ENCODE measurements at regions not wholly inside any gene's neighbourhood (a gene's known extent, or its start where the extent isn't known, plus 50 kb on each side); places are given as distances from the start of the nearest gene placed in this dataset.

DNA sequence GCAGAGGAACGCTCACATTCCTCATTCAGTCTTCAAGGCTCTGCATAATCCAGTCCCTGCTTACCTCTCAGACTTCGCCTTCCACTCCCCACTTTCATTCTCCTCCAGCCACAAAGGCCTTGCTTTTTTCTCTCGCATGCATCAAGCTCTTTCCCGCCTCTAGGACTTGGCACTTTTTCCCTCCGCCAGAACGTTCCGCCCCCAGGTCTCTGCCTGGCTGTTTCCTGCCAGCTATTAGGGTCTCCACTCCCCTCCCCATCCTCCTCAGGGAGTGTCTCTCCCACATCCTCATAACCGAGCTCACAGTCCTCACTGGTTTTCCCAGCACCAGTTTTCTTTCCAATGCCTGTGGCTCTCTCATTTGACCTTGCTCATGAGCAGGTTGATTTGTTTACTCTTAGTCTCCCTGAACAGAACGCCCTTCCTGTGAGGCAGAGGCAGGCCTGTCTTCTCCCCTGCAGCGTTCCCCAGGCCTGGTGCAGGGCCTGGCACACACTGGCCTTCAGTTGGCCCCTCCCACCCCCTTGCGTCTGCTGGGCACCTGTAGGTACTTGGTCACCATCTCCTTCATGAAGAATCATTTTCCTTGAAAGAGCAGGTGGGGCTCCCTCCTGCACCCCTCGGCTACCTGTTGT is 75.2 kb downstream of the RTL6 start:
- TF ChIP-seq, protein P1, sequence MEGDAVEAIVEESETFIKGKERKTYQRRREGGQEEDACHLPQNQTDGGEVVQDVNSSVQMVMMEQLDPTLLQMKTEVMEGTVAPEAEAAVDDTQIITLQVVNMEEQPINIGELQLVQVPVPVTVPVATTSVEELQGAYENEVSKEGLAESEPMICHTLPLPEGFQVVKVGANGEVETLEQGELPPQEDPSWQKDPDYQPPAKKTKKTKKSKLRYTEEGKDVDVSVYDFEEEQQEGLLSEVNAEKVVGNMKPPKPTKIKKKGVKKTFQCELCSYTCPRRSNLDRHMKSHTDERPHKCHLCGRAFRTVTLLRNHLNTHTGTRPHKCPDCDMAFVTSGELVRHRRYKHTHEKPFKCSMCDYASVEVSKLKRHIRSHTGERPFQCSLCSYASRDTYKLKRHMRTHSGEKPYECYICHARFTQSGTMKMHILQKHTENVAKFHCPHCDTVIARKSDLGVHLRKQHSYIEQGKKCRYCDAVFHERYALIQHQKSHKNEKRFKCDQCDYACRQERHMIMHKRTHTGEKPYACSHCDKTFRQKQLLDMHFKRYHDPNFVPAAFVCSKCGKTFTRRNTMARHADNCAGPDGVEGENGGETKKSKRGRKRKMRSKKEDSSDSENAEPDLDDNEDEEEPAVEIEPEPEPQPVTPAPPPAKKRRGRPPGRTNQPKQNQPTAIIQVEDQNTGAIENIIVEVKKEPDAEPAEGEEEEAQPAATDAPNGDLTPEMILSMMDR (IDR thresholded peaks at IDR 0.05; ENCODE audit: low read depth, low read length): no peak

DNA sequence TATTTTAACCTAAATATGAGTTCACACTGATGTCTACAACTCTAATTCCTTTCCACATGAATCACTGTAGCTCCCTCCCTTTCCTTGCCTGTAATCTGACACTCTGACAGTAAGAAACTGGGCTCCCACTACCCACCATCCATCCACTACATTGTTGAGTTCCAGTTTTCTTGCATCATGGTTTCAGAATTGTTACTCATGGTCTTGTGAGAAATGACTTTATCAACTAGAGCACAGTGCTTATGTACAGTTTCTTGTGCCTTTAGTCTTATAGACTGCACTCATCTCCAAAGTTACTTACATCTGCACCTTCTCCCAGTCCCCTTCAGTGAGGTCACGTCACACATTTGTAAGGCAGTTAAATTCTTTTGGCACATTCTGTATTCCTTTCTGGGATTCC is 78.6 kb downstream of the RTL6 start:
- TF ChIP-seq, protein P1 (IDR thresholded peaks at IDR 0.05; ENCODE audit: low read depth, low read length): no peak
- H3K4me3 ChIP-seq (ENCODE audit: low read depth, low read length): no peak overlapping the region

More for the DNA sequence above, 75.2 kb downstream of the RTL6 start:
- H3K4me3 ChIP-seq (ENCODE audit: low read depth, low read length): no peak overlapping the region

DNA sequence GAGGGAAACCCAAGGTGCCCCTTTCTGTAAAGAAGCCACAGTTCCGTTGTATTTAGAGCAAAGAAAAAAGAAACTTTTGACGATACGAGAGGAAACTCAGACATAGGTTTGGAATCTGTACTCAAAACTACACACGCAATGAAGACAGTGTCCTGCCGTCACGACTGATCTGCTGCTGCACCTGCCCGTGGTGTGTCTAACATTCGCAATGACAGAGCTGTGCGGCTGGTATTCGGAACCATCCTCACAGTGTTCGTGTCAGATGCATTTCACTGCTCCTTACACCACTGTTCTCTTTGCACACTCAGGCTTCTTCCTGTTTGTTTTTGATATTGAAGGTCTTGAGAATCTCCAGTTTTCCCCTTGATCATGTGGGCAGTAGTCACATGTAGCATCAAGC is 84.8 kb downstream of the RTL6 start:
- TF ChIP-seq, protein P1 (IDR thresholded peaks at IDR 0.05; ENCODE audit: low read depth, low read length): no peak

GRCh38 chr22:44412136-44412731 is 85.8 kb downstream of the RTL6 start:
- H3K4me3 ChIP-seq (ENCODE audit: low read depth, low read length): no peak overlapping the region
- TF ChIP-seq, protein P1 (IDR thresholded peaks at IDR 0.05; ENCODE audit: low read depth, low read length): no peak

More for the DNA sequence above, 84.8 kb downstream of the RTL6 start:
- no peak overlapping the region for H3K4me3 ChIP-seq (ENCODE audit: low read depth, low read length)

DNA sequence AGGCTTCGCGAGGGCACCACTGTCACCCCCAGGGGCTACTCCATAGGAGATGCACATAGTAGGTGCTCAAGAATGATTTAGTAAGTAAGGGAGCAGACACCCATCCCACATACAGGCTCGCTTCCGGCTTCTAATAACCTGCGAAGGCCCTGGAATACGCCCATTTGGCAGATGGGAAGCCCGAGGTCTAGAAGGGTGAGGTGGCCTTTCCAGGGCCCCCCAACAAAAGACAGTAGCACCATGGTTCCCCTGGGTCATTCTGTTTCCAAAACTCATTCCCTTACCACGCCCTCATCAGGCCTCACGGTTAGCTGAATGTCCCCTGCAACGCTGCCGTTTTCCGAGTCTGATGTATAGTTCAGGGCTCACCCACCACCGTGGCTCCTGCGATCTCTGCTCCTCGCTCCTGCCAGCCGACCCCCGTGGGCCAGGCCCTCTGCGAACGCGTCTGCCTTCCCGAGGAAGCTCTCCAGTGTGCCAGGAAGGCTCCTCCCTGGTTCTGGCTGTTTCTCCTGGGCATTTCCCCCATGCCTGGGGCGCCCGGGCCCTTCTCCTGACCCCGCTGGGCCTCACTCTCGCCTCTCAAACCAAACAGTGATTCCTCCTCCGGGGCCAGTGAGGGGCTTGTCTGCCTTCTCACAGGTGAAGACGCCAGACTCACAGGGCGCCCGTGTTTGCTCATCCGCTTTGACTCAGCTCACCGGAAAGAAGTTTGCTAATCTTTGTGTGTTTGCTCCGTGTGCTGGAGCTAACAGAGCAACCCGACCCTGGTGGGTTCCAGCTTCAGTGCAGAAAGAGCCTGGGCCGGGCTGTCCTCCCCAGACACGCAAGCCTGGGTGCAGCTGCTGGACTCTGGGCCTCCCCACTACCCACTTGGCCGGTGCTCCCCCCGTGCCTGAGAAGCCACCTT is 86.6 kb downstream of the RTL6 start:
- TF ChIP-seq, protein P1 (IDR thresholded peaks at IDR 0.05; ENCODE audit: low read depth, low read length): no peak
- H3K4me3 ChIP-seq (ENCODE audit: low read depth, low read length): no peak overlapping the region

DNA sequence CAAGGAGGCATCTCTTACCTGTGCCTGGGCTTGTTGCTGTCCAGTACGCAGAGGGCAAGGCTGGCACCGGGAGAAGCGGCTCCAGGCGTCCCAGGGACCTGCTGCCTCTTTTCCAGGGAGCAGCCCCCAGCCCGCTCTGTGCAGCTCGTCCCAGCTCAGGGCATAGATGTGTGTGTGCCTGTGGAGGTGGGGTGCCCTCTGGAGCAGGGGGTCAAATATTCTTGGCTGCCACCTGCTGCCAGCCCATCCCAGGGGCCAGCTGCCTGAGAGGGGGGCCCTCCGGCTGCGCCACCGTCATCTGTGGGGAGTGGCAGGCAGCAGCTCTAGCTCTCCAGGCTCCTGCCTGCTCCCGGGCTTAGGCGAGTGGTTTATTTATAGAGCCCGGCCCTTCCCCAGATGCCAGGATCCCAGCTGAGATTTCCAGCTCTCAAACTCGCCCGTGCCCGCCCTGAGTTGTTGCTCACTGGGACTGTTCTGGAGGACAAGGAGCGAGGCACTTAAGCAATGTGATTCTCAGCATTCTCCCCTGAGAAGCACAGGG is 87.5 kb downstream of the RTL6 start:
- H3K4me3 ChIP-seq (ENCODE audit: low read depth, low read length): no peak overlapping the region
- TF ChIP-seq, protein P1 (IDR thresholded peaks at IDR 0.05; ENCODE audit: low read depth, low read length): no peak
